Activated naive CD4-positive, alpha-beta T cell treated with anti-CD3 and anti-CD28 coated beads, Interleukin-2, amount 50 U/mL, for 24 hours (primary cell): ENCODE measurements at regions not wholly inside any gene's neighbourhood (a gene's known extent, or its start where the extent isn't known, plus 50 kb on each side); places are given as distances from the start of the nearest gene placed in this dataset.

Source experiments
- H3K27ac Mint-ChIP-seq: one replicate; pipeline ENCODE4 v1.8.0; 2021; ENCODE audit warnings: mild to moderate bottlenecking, mixed read lengths
- H3K27me3 Mint-ChIP-seq: one replicate; pipeline ENCODE4 v1.8.0; 2021; ENCODE audit warnings: mixed read lengths
- H3K36me3 Mint-ChIP-seq: one replicate; pipeline ENCODE4 v1.8.0; 2021; ENCODE audit warnings: mixed read lengths
- H3K4me1 Mint-ChIP-seq: one replicate; pipeline ENCODE4 v1.8.0; 2021; ENCODE audit warnings: mixed read lengths
- H3K4me3 Mint-ChIP-seq: one replicate; pipeline ENCODE4 v1.8.0; 2021; ENCODE audit warnings: mild to moderate bottlenecking, mixed read lengths
- H3K9me3 Mint-ChIP-seq: one replicate; pipeline ENCODE4 v1.8.0; 2021; ENCODE audit warnings: mixed read lengths

- no peaks in the 10 kb centered on the region for H3K9me3 Mint-ChIP-seq
- no peak overlapping the region for H3K27ac Mint-ChIP-seq
- no peak overlapping the region for H3K4me3 Mint-ChIP-seq
Measured at GRCh38 chr5:135117590-135117989, 83.6 kb upstream of the PITX1 start.

GRCh38 chr5:135116160-135116561, 82.1 kb upstream of the PITX1 start:
- H3K27me3 Mint-ChIP-seq: no peaks in the 10 kb centered on the region
- H3K4me1 Mint-ChIP-seq: no peaks in the 10 kb centered on the region
- no peak overlapping the region for H3K4me3 Mint-ChIP-seq
- H3K9me3 Mint-ChIP-seq: no peaks in the 10 kb centered on the region
- H3K27ac Mint-ChIP-seq: no peak overlapping the region
- no peaks in the 10 kb centered on the region for H3K36me3 Mint-ChIP-seq

More at GRCh38 chr5:135117590-135117989, 83.6 kb upstream of the PITX1 start:
- Mint-ChIP-seq H3K4me1 (no peaks in the 10 kb centered on the region), H3K36me3 (no peaks in the 10 kb centered on the region), H3K27me3 (no peaks in the 10 kb centered on the region)

GRCh38 chr5:135115591-135115990, 81.6 kb upstream of the PITX1 start:
- H3K4me3 Mint-ChIP-seq: no peak overlapping the region
- no peaks in the 10 kb centered on the region for H3K9me3 Mint-ChIP-seq
- no peaks in the 10 kb centered on the region for H3K36me3 Mint-ChIP-seq
- H3K27me3 Mint-ChIP-seq: no peaks in the 10 kb centered on the region
- no peaks in the 10 kb centered on the region for H3K4me1 Mint-ChIP-seq
- no peak overlapping the region for H3K27ac Mint-ChIP-seq

- Mint-ChIP-seq H3K27me3 (no peaks in the 10 kb centered on the region), H3K4me3 (no peak overlapping the region), H3K9me3 (no peaks in the 10 kb centered on the region), H3K27ac (no peak overlapping the region), H3K4me1 (no peaks in the 10 kb centered on the region), H3K36me3 (no peaks in the 10 kb centered on the region)
Measured at GRCh38 chr5:135114759-135115158, 80.7 kb upstream of the PITX1 start.

- Mint-ChIP-seq H3K4me1 (no peaks in the 10 kb centered on the region), H3K9me3 (no peaks in the 10 kb centered on the region), H3K4me3 (no peak overlapping the region), H3K27me3 (no peaks in the 10 kb centered on the region), H3K27ac (no peak overlapping the region), H3K36me3 (no peaks in the 10 kb centered on the region)
Measured at GRCh38 chr5:135112008-135112725, 78.1 kb upstream of the PITX1 start.

GRCh38 chr5:135110785-135111596, 77.0 kb upstream of the PITX1 start:
- no peak overlapping the region for H3K27ac Mint-ChIP-seq
- H3K4me3 Mint-ChIP-seq: no peak overlapping the region
- H3K27me3 Mint-ChIP-seq: no peaks in the 10 kb centered on the region
- H3K9me3 Mint-ChIP-seq: no peaks in the 10 kb centered on the region
- no peaks in the 10 kb centered on the region for H3K36me3 Mint-ChIP-seq
- H3K4me1 Mint-ChIP-seq: no peaks in the 10 kb centered on the region

- Mint-ChIP-seq H3K4me1 (no peaks in the 10 kb centered on the region), H3K36me3 (no peaks in the 10 kb centered on the region), H3K27me3 (no peaks in the 10 kb centered on the region), H3K9me3 (no peaks in the 10 kb centered on the region), H3K27ac (no peak overlapping the region), H3K4me3 (no peak overlapping the region)
Measured at GRCh38 chr5:135108992-135109391, 75.0 kb upstream of the PITX1 start.

- H3K4me1 Mint-ChIP-seq: no peaks in the 10 kb centered on the region
- no peaks in the 10 kb centered on the region for H3K36me3 Mint-ChIP-seq
- no peak overlapping the region for H3K27ac Mint-ChIP-seq
- H3K9me3 Mint-ChIP-seq: no peaks in the 10 kb centered on the region
- no peak overlapping the region for H3K4me3 Mint-ChIP-seq
- no peaks in the 10 kb centered on the region for H3K27me3 Mint-ChIP-seq
Measured at GRCh38 chr5:135108569-135108968, 74.5 kb upstream of the PITX1 start.

- Mint-ChIP-seq H3K4me3 (no peak overlapping the region), H3K4me1 (no peaks in the 10 kb centered on the region), H3K9me3 (no peaks in the 10 kb centered on the region)
Measured at GRCh38 chr5:135107986-135108385, 74.0 kb upstream of the PITX1 start.

GRCh38 chr5:135106610-135107471, 72.8 kb upstream of the PITX1 start:
- Mint-ChIP-seq H3K4me3 (no peak overlapping the region), H3K36me3 (no peaks in the 10 kb centered on the region), H3K27me3 (no peaks in the 10 kb centered on the region), H3K9me3 (no peaks in the 10 kb centered on the region), H3K4me1 (no peaks in the 10 kb centered on the region), H3K27ac (no peak overlapping the region)

More at GRCh38 chr5:135107986-135108385, 74.0 kb upstream of the PITX1 start:
- Mint-ChIP-seq H3K36me3 (no peaks in the 10 kb centered on the region), H3K27ac (no peak overlapping the region), H3K27me3 (no peaks in the 10 kb centered on the region)

- Mint-ChIP-seq H3K36me3 (no peaks in the 10 kb centered on the region), H3K4me3 (no peak overlapping the region), H3K27me3 (no peaks in the 10 kb centered on the region), H3K4me1 (no peaks in the 10 kb centered on the region), H3K9me3 (no peaks in the 10 kb centered on the region), H3K27ac (no peak overlapping the region)
Measured at GRCh38 chr5:135106136-135106535, 72.1 kb upstream of the PITX1 start.

GRCh38 chr5:135105105-135105484, 71.1 kb upstream of the PITX1 start:
- Mint-ChIP-seq H3K4me1 (no peaks in the 10 kb centered on the region), H3K27me3 (no peaks in the 10 kb centered on the region), H3K27ac (no peak overlapping the region), H3K9me3 (no peaks in the 10 kb centered on the region), H3K36me3 (no peaks in the 10 kb centered on the region), H3K4me3 (no peak overlapping the region)

GRCh38 chr5:135103575-135103853, 69.5 kb upstream of the PITX1 start:
- Mint-ChIP-seq H3K9me3 (no peaks in the 10 kb centered on the region), H3K27ac (no peak overlapping the region), H3K4me3 (no peak overlapping the region), H3K4me1 (no peaks in the 10 kb centered on the region), H3K36me3 (no peaks in the 10 kb centered on the region), H3K27me3 (no peaks in the 10 kb centered on the region)

- no peak overlapping the region for H3K4me3 Mint-ChIP-seq
- no peak overlapping the region for H3K27ac Mint-ChIP-seq
- no peaks in the 10 kb centered on the region for H3K9me3 Mint-ChIP-seq
- H3K27me3 Mint-ChIP-seq: no peaks in the 10 kb centered on the region
- H3K4me1 Mint-ChIP-seq: no peaks in the 10 kb centered on the region
- no peaks in the 10 kb centered on the region for H3K36me3 Mint-ChIP-seq
Measured at GRCh38 chr5:135102716-135103574, 68.9 kb upstream of the PITX1 start.

- Mint-ChIP-seq H3K27me3 (peaks cover 2% of the 10 kb centered on the region), H3K27ac (no peak overlapping the region), H3K36me3 (no peaks in the 10 kb centered on the region), H3K4me3 (no peak overlapping the region), H3K4me1 (no peaks in the 10 kb centered on the region), H3K9me3 (no peaks in the 10 kb centered on the region)
Measured at GRCh38 chr5:135100431-135100830, 66.4 kb upstream of the PITX1 start.
